ENCODE measurements at regions not wholly inside any gene's neighbourhood (a gene's known extent, or its start where the extent isn't known, plus 50 kb on each side); places are given as distances from the start of the nearest gene placed in this dataset.

DNA sequence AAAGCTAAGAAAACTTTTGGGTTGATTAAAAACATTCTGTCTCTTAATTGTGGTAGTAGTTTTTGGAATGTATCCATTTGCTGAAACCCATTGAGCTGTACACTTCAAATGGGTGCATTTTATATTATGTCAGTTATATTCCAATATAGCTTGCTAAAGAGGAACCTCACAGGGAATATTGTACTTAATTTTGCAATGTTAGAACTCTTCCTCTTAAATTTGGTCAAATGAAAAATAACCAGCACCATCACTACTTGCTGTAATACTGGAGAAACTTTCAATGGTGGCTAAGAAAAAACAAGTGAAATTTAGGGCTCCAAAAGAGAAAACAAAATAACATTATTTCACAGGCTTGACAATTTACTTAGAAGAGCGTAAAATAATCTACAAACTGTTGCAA lies 651.5 kb downstream of the MAFB start:
- no peak overlapping the region for H3K4me2 ChIP-seq (ENCODE audit: low read length)
- no peaks in the 10 kb centered on the region for H3K9me3 ChIP-seq (ENCODE audit: insufficient read depth, low read length)
- no peak for TF ChIP-seq EZH2phosphoT487 (IDR thresholded peaks at IDR 0.05; ENCODE audit: low read depth)
- no peak for TF ChIP-seq CTCF (IDR thresholded peaks at IDR 0.05; ENCODE audit: low read depth, low read length)
- no peaks in the 10 kb centered on the region for H4K20me1 ChIP-seq (ENCODE audit: insufficient read depth, low read length)
- no peaks in the 10 kb centered on the region for H3K36me3 ChIP-seq (replicated peaks; ENCODE audit: low read depth, low read length)
- H3K4me1 ChIP-seq (ENCODE audit: low read length), result peaks cover 5% of the 10 kb centered on the region
- no peak overlapping the region for H3K9ac ChIP-seq (ENCODE audit: low read length)
- no peak overlapping the region for H2AFZ ChIP-seq (ENCODE audit: low read depth, low read length)
- no peaks in the 10 kb centered on the region for H3K79me2 ChIP-seq (ENCODE audit: low read length)
- no peak overlapping the region for H3K27ac ChIP-seq (ENCODE audit: low read length)
- H3K4me3 ChIP-seq (ENCODE audit: low read length), result no peak overlapping the region
- no peaks in the 10 kb centered on the region for H3K27me3 ChIP-seq (ENCODE audit: low read depth, low read length)

- H3K36me3 ChIP-seq (replicated peaks; ENCODE audit: low read depth, low read length), result no peaks in the 10 kb centered on the region
- no peak overlapping the region for H3K9ac ChIP-seq (ENCODE audit: low read length)
- H3K79me2 ChIP-seq (ENCODE audit: low read length), result no peaks in the 10 kb centered on the region
- TF ChIP-seq EZH2phosphoT487 (IDR thresholded peaks at IDR 0.05; ENCODE audit: low read depth), result no peak
- no peak for TF ChIP-seq CTCF (IDR thresholded peaks at IDR 0.05; ENCODE audit: low read depth, low read length)
- no peak overlapping the region for H3K4me3 ChIP-seq (ENCODE audit: low read length)
- no peaks in the 10 kb centered on the region for H3K27me3 ChIP-seq (ENCODE audit: low read depth, low read length)
- no peaks in the 10 kb centered on the region for H4K20me1 ChIP-seq (ENCODE audit: insufficient read depth, low read length)
- no peak overlapping the region for H3K4me2 ChIP-seq (ENCODE audit: low read length)
- H3K9me3 ChIP-seq (ENCODE audit: insufficient read depth, low read length), result no peaks in the 10 kb centered on the region
- no peak overlapping the region for H3K27ac ChIP-seq (ENCODE audit: low read length)
- no peak overlapping the region for H2AFZ ChIP-seq (ENCODE audit: low read depth, low read length)
- peaks cover 5% of the 10 kb centered on the region for H3K4me1 ChIP-seq (ENCODE audit: low read length)
Observed at GRCh38 chr20:40029589-40029988, 659.4 kb downstream of the MAFB start.

DNA sequence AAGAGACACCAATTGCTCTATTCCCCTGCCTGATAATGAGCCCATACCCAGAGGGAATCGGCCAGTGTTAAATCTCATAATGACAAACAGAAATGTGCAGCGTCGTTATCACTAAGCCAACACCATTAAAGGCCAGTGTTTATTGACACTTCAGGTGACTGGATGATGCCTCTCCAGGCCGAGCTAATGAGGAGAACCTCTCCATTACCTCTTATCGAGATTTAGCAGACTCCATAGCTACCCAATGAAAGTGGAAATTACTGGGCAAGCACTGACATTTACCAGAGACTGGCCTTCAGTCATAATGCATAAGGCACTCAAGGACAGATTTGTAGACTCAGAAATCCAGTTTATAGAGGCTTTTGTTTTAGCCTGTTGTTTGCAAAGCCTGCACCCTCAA lies 669.5 kb downstream of the MAFB start:
- no peak overlapping the region for H3K4me3 ChIP-seq (ENCODE audit: low read length)
- no peaks in the 10 kb centered on the region for H3K79me2 ChIP-seq (ENCODE audit: low read length)
- H3K9ac ChIP-seq (ENCODE audit: low read length), result no peak overlapping the region
- H3K4me2 ChIP-seq (ENCODE audit: low read length), result no peak overlapping the region
- H3K4me1 ChIP-seq (ENCODE audit: low read length), result no peaks in the 10 kb centered on the region
- no peak overlapping the region for H3K27ac ChIP-seq (ENCODE audit: low read length)
- H2AFZ ChIP-seq (ENCODE audit: low read depth, low read length), result no peak overlapping the region
- no peaks in the 10 kb centered on the region for H4K20me1 ChIP-seq (ENCODE audit: insufficient read depth, low read length)
- no peaks in the 10 kb centered on the region for H3K27me3 ChIP-seq (ENCODE audit: low read depth, low read length)
- TF ChIP-seq EZH2phosphoT487 (IDR thresholded peaks at IDR 0.05; ENCODE audit: low read depth) (no peak), CTCF (IDR thresholded peaks at IDR 0.05; ENCODE audit: low read depth, low read length) (no peak)
- no peaks in the 10 kb centered on the region for H3K36me3 ChIP-seq (replicated peaks; ENCODE audit: low read depth, low read length)
- H3K9me3 ChIP-seq (ENCODE audit: insufficient read depth, low read length), result no peaks in the 10 kb centered on the region

GRCh38 chr20:40017765-40018164 lies 671.3 kb downstream of the MAFB start:
- Histone ChIP-seq H3K9ac (ENCODE audit: low read length) (no peak overlapping the region), H3K36me3 (replicated peaks; ENCODE audit: low read depth, low read length) (no peaks in the 10 kb centered on the region), H3K9me3 (ENCODE audit: insufficient read depth, low read length) (no peaks in the 10 kb centered on the region), H3K27me3 (ENCODE audit: low read depth, low read length) (no peaks in the 10 kb centered on the region), H4K20me1 (ENCODE audit: insufficient read depth, low read length) (no peaks in the 10 kb centered on the region), H3K79me2 (ENCODE audit: low read length) (no peaks in the 10 kb centered on the region), H3K4me3 (ENCODE audit: low read length) (no peak overlapping the region), H3K27ac (ENCODE audit: low read length) (no peak overlapping the region), H3K4me2 (ENCODE audit: low read length) (no peak overlapping the region), H3K4me1 (ENCODE audit: low read length) (no peaks in the 10 kb centered on the region), H2AFZ (ENCODE audit: low read depth, low read length) (no peak overlapping the region)
- no peak for TF ChIP-seq EZH2phosphoT487 (IDR thresholded peaks at IDR 0.05; ENCODE audit: low read depth)

- Histone ChIP-seq H2AFZ (ENCODE audit: low read depth, low read length) (no peak overlapping the region), H3K79me2 (ENCODE audit: low read length) (no peaks in the 10 kb centered on the region), H3K9ac (ENCODE audit: low read length) (no peak overlapping the region), H3K27ac (ENCODE audit: low read length) (no peak overlapping the region), H3K9me3 (ENCODE audit: insufficient read depth, low read length) (no peaks in the 10 kb centered on the region), H3K4me3 (ENCODE audit: low read length) (no peak overlapping the region), H3K4me1 (ENCODE audit: low read length) (no peaks in the 10 kb centered on the region), H3K27me3 (ENCODE audit: low read depth, low read length) (no peaks in the 10 kb centered on the region), H3K36me3 (replicated peaks; ENCODE audit: low read depth, low read length) (no peaks in the 10 kb centered on the region), H4K20me1 (ENCODE audit: insufficient read depth, low read length) (no peaks in the 10 kb centered on the region), H3K4me2 (ENCODE audit: low read length) (no peak overlapping the region)
- TF ChIP-seq EZH2phosphoT487 (IDR thresholded peaks at IDR 0.05; ENCODE audit: low read depth) (no peak), CTCF (IDR thresholded peaks at IDR 0.05; ENCODE audit: low read depth, low read length) (no peak)
Observed at GRCh38 chr20:40016890-40017289, 672.1 kb downstream of the MAFB start.
